ENCODE measurements at regions not wholly inside any gene's neighbourhood (a gene's known extent, or its start where the extent isn't known, plus 50 kb on each side); places are given as distances from the start of the nearest gene placed in this dataset.

DNA sequence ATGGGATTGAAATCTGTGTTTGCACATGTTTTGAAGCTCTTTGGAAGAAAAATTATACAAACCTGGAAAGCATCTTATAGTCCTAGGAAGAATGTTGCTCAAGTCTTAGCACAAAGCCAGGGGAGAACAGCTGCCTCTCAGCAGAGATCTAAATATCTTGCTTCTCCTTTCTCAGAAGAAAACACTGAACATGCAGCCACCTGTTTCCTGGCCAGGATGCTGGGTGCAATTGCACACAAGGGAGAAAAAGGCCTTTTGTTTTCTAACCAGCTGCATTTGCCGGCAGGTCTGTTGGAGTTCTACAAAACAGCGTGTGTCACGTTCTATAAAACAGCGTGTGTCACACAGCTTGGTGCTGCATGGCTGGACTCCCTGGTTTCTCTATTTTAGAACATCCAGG lies 259.6 kb upstream of the PLD5 start:
- no peak for DNase-seq (ENCODE audit: low spot score)
- Histone ChIP-seq H3K9me3 (ENCODE audit: severe bottlenecking) (no peaks in the 10 kb centered on the region), H3K36me3 (ENCODE audit: low read depth) (no peaks in the 10 kb centered on the region), H3K27ac (ENCODE audit: poor library complexity, severe bottlenecking) (no peak overlapping the region), H3K27me3 (ENCODE audit: insufficient read depth, poor library complexity, severe bottlenecking) (peaks cover 6% of the 10 kb centered on the region), H3K4me3 (ENCODE audit: severe bottlenecking) (no peak overlapping the region), H3K4me1 (ENCODE audit: insufficient read depth, poor library complexity, severe bottlenecking) (no peaks in the 10 kb centered on the region)
- no peak for ATAC-seq (ENCODE audit: low read depth)
- TF ChIP-seq, protein P1, sequence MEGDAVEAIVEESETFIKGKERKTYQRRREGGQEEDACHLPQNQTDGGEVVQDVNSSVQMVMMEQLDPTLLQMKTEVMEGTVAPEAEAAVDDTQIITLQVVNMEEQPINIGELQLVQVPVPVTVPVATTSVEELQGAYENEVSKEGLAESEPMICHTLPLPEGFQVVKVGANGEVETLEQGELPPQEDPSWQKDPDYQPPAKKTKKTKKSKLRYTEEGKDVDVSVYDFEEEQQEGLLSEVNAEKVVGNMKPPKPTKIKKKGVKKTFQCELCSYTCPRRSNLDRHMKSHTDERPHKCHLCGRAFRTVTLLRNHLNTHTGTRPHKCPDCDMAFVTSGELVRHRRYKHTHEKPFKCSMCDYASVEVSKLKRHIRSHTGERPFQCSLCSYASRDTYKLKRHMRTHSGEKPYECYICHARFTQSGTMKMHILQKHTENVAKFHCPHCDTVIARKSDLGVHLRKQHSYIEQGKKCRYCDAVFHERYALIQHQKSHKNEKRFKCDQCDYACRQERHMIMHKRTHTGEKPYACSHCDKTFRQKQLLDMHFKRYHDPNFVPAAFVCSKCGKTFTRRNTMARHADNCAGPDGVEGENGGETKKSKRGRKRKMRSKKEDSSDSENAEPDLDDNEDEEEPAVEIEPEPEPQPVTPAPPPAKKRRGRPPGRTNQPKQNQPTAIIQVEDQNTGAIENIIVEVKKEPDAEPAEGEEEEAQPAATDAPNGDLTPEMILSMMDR (IDR thresholded peaks at IDR 0.05; ENCODE audit: poor library complexity, severe bottlenecking): no peak

DNA sequence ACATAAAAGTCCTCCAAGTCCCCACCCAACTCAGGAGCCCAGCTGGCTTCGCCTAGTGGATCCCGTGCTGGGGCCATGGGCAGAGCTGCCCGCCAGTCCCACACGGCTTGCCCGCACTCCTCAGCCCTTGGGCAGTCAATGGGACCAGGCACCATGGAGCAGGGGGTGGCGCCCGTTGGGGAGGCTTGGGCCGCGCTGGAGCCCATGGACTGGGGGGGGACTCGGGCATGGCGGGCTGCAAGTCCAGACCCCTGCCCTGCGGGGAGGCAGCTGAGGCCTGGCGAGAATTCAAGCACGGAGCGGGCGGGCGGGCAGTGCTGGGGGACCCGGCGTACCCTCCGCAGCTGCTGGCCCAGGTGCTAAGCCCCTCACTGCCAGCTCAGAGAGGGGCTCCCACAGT lies 249.8 kb upstream of the PLD5 start:
- Histone ChIP-seq H3K9me3 (ENCODE audit: severe bottlenecking) (no peaks in the 10 kb centered on the region), H3K36me3 (ENCODE audit: low read depth) (no peaks in the 10 kb centered on the region), H3K27me3 (ENCODE audit: insufficient read depth, poor library complexity, severe bottlenecking) (no peaks in the 10 kb centered on the region), H3K4me3 (ENCODE audit: severe bottlenecking) (no peak overlapping the region), H3K4me1 (ENCODE audit: insufficient read depth, poor library complexity, severe bottlenecking) (no peaks in the 10 kb centered on the region), H3K27ac (ENCODE audit: poor library complexity, severe bottlenecking) (no peak overlapping the region)
- TF ChIP-seq, protein P1 (IDR thresholded peaks at IDR 0.05; ENCODE audit: poor library complexity, severe bottlenecking): no peak
- DNase-seq (ENCODE audit: low spot score): no peak
- no peak for ATAC-seq (ENCODE audit: low read depth)

- H3K4me3 ChIP-seq (ENCODE audit: severe bottlenecking): no peak overlapping the region
- DNase-seq (ENCODE audit: low spot score) (no peak), ATAC-seq (ENCODE audit: low read depth) (no peak)
- H3K9me3 ChIP-seq (ENCODE audit: severe bottlenecking): no peaks in the 10 kb centered on the region
- no peaks in the 10 kb centered on the region for H3K27me3 ChIP-seq (ENCODE audit: insufficient read depth, poor library complexity, severe bottlenecking)
- TF ChIP-seq, protein P1 (IDR thresholded peaks at IDR 0.05; ENCODE audit: poor library complexity, severe bottlenecking): no peak
- H3K4me1 ChIP-seq (ENCODE audit: insufficient read depth, poor library complexity, severe bottlenecking): no peaks in the 10 kb centered on the region
- H3K27ac ChIP-seq (ENCODE audit: poor library complexity, severe bottlenecking): no peak overlapping the region
- no peaks in the 10 kb centered on the region for H3K36me3 ChIP-seq (ENCODE audit: low read depth)
Observed at GRCh38 chr1:242770366-242770765, 245.9 kb upstream of the PLD5 start.

DNA sequence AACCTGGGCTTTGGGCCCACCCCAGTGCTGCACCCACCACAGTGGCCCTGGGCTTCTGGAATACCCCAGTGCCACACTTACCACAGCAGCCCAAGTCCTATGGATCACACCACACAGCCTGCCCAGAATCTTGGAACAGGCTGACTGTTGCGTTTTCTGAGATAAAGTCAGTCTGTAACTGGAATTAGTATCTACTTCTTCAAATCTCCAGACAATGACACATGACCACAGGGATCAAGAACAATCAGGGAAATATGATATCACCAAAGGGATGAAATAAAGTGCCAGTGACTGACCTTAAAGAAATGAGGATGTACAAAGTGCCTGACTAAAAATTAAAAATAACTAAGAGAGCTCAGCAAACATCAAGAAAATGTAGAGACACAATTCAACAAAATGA lies 239.7 kb upstream of the PLD5 start:
- ATAC-seq (ENCODE audit: low read depth): no peak
- no peaks in the 10 kb centered on the region for H3K27me3 ChIP-seq (ENCODE audit: insufficient read depth, poor library complexity, severe bottlenecking)

GRCh38 chr1:242761556-242761955 lies 237.1 kb upstream of the PLD5 start:
- TF ChIP-seq, protein P1 (IDR thresholded peaks at IDR 0.05; ENCODE audit: poor library complexity, severe bottlenecking): no peak
- H3K4me3 ChIP-seq (ENCODE audit: severe bottlenecking): no peak overlapping the region
- no peak overlapping the region for H3K27ac ChIP-seq (ENCODE audit: poor library complexity, severe bottlenecking)
- DNase-seq (ENCODE audit: low spot score) (no peak), ATAC-seq (ENCODE audit: low read depth) (no peak)
- no peaks in the 10 kb centered on the region for H3K4me1 ChIP-seq (ENCODE audit: insufficient read depth, poor library complexity, severe bottlenecking)
- no peaks in the 10 kb centered on the region for H3K36me3 ChIP-seq (ENCODE audit: low read depth)
- no peaks in the 10 kb centered on the region for H3K9me3 ChIP-seq (ENCODE audit: severe bottlenecking)
- H3K27me3 ChIP-seq (ENCODE audit: insufficient read depth, poor library complexity, severe bottlenecking): no peaks in the 10 kb centered on the region

More for the DNA sequence above, 239.7 kb upstream of the PLD5 start:
- H3K4me3 ChIP-seq (ENCODE audit: severe bottlenecking): no peak overlapping the region
- TF ChIP-seq, protein P1 (IDR thresholded peaks at IDR 0.05; ENCODE audit: poor library complexity, severe bottlenecking): no peak
- H3K27ac ChIP-seq (ENCODE audit: poor library complexity, severe bottlenecking): no peak overlapping the region
- no peaks in the 10 kb centered on the region for H3K4me1 ChIP-seq (ENCODE audit: insufficient read depth, poor library complexity, severe bottlenecking)
- no peak for DNase-seq (ENCODE audit: low spot score)
- H3K36me3 ChIP-seq (ENCODE audit: low read depth): no peaks in the 10 kb centered on the region
- no peaks in the 10 kb centered on the region for H3K9me3 ChIP-seq (ENCODE audit: severe bottlenecking)

All from RWPE2 (cell line).